Effector memory CD4-positive, alpha-beta T cell (primary cell): ENCODE measurements at regions not wholly inside any gene's neighbourhood (a gene's known extent, or its start where the extent isn't known, plus 50 kb on each side); places are given as distances from the start of the nearest gene placed in this dataset.
A peak's percentile ranks its signal among the peaks of the same experiment; 100 is the strongest.

Experiments used
- DNase-seq, 3 donors: peaks; one replicate each; pipeline ENCODE4 v3.0.0-alpha.2; 2020
- H3K27ac ChIP-seq: 2 replicates; pipeline ENCODE4 v1.7.0; 2013; ENCODE audit warnings: mild to moderate bottlenecking, low read length, moderate library complexity; ENCODE audit not compliant: insufficient read depth, poor library complexity, severe bottlenecking
- H3K27me3 ChIP-seq: replicated peaks from 2 replicates; pipeline ENCODE4 v1.7.0; 2013; ENCODE audit warnings: mild to moderate bottlenecking, low read length; ENCODE audit not compliant: insufficient read depth, control insufficient read depth, poor library complexity, severe bottlenecking
- H3K36me3 ChIP-seq: 2 replicates; pipeline ENCODE4 v1.7.0; 2013; ENCODE audit warnings: mild to moderate bottlenecking, low read length, moderate library complexity; ENCODE audit not compliant: control insufficient read depth, insufficient read depth
- H3K4me1 ChIP-seq: 2 replicates; pipeline ENCODE4 v1.7.0; 2013; ENCODE audit warnings: low read length, mild to moderate bottlenecking; ENCODE audit not compliant: control insufficient read depth, insufficient read depth, poor library complexity, severe bottlenecking
- H3K4me3 ChIP-seq: 2 replicates; pipeline ENCODE4 v1.7.0; 2013; ENCODE audit warnings: low read length, low read depth, mild to moderate bottlenecking; ENCODE audit not compliant: insufficient read depth, poor library complexity, severe bottlenecking
- H3K9me3 ChIP-seq: 2 replicates; pipeline ENCODE4 v1.7.0; 2013; ENCODE audit warnings: mild to moderate bottlenecking, low read length, moderate library complexity; ENCODE audit not compliant: control insufficient read depth

DNA sequence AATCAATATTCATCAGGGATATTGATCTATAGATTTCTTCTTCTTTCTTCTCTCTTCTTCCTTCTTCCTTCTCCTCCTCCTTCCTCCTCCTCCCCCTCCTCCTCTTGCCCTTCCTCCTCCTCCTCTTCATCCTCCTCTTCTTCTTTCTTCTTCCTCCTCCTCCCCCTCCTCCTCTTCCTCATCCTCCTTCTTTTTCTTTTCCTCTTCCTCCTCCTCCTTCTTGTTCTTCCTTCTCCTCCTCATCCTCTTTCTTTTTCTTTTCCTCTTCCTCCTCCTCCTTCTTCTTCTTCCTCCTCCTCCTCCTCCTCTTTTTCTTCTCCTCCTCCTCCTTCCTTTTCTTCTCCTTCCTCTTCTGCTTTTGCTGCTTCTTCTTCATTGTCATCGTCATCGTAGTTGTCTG lies 52.4 kb upstream of the SERINC1 start:
- no peak for DNase-seq

DNA sequence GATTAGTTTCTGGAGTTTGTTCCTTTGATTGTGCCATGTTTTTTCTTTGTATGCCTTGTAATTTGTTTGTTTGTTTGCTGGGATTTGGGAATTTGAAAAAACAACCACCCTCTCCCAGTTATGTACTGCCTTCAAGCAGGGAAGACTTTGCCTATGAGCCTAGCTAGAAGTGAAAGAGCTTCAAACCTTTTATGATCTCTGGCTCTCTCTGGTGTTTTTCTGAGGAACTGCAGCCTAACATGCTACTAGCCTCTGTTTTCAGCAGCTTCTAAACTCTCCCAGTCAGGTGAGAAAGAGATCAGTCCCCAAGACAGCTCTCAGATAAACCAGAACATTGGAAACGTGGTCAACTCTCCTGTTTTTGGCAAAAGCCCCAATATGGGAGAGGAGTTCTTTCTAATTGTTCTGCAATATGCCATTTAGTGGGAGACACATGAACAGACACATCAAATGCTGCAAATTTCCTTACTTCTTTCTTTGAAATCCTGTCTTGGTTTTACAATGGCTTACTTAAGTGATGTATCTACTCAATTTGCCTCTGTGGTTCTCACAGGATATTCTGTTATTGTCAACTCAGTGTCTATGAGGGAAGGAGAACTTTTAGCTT lies 58.9 kb upstream of the SERINC1 start:
- DNase-seq: peak in 1 of 3 donors; percentile 34
- H3K27ac ChIP-seq: no peak overlapping the region
- H3K4me3 ChIP-seq: no peak overlapping the region
- no peaks in the 10 kb centered on the region for H3K27me3 ChIP-seq
- no peaks in the 10 kb centered on the region for H3K36me3 ChIP-seq
- no peaks in the 10 kb centered on the region for H3K4me1 ChIP-seq
- no peaks in the 10 kb centered on the region for H3K9me3 ChIP-seq

More for the DNA sequence above, 52.4 kb upstream of the SERINC1 start:
- Histone ChIP-seq H3K27ac (no peak overlapping the region), H3K27me3 (no peaks in the 10 kb centered on the region), H3K9me3 (no peaks in the 10 kb centered on the region), H3K4me1 (no peaks in the 10 kb centered on the region), H3K4me3 (no peak overlapping the region), H3K36me3 (no peaks in the 10 kb centered on the region)

DNA sequence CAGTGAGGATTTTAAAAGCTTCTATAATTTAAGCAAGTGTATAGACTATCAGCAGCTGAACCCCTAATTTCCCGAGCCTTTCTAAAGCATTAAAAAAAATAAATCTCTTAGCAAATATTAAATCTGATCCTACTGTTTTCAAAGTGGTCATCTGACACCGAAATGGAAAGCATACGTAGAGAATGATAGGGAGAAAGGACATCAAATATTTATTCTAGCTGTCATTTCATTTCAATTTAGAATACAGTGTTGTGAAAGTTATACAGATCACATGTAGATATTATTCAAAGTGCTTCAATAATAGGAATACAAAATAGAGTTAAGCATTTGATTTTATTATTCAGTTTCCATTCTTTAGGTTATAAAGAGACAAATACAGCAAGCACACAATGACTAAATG lies 61.9 kb upstream of the PKIB start:
- Histone ChIP-seq H3K4me3 (no peak overlapping the region), H3K9me3 (no peaks in the 10 kb centered on the region), H3K36me3 (no peaks in the 10 kb centered on the region), H3K4me1 (no peaks in the 10 kb centered on the region), H3K27me3 (no peaks in the 10 kb centered on the region), H3K27ac (no peak overlapping the region)
- DNase-seq: no peak

DNA sequence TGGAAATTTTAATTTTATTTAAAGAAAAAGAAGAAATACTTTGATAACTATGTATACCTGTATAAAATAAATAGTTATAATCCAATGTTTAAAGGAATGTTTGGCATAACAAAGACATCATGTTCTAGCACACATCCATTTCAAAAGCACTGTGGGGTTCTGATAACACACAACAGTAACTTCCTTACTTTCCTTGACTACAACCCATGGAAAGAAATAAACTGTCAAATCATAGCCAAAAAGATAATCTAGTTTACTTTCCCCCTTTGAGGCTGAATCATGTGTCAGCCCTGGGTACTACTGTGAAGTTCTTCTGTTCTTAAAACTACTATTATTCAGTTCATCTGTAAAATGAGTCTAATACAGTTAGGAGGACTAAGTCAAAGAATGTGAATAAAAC lies 61.4 kb upstream of the PKIB start:
- Histone ChIP-seq H3K27ac (no peak overlapping the region), H3K4me1 (no peaks in the 10 kb centered on the region), H3K36me3 (no peaks in the 10 kb centered on the region), H3K27me3 (no peaks in the 10 kb centered on the region), H3K4me3 (no peak overlapping the region), H3K9me3 (no peaks in the 10 kb centered on the region)
- no peak for DNase-seq

DNA sequence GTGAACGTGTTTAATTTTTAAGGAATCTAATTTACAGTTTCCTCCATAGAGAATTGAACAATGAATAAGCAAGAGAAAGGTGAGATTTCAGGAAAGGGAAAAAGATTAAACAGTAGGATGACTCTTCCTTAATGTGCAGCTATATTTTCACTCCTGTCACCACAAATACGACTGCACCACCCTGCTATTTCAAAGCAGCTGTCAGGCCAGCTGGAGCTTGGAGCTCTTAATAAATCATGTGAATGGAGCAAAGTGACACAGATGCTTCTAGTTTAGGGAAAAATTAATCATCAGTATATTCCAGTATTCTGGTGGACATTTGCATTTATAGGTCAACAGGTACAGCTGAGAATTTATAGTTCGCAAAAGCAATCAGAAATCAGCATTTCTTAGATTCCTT lies 56.5 kb upstream of the PKIB start:
- Histone ChIP-seq H3K4me1 (no peaks in the 10 kb centered on the region), H3K36me3 (no peaks in the 10 kb centered on the region), H3K27me3 (no peaks in the 10 kb centered on the region), H3K9me3 (no peaks in the 10 kb centered on the region), H3K27ac (no peak overlapping the region), H3K4me3 (no peak overlapping the region)
- no peak for DNase-seq

DNA sequence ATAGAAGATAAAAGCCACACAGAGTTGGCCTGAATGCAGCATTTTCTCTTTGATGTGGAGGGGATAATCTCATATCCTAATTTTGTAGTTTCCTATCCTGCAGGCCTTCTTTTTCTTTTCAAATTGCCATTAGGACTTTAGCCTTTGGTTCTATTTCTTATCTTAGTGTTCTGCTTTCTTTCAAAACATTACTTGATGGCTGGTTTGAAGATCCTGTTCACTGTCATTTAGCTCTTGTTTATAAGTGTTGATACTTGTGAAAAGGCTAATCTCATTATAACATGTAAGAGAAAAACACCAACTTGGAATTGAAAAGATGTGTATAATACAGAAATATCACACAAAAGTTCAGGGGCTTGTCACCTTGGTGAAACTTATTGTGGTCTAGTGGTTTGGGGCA lies 54.6 kb upstream of the PKIB start:
- Histone ChIP-seq H3K36me3 (no peaks in the 10 kb centered on the region), H3K27ac (no peak overlapping the region), H3K4me3 (no peak overlapping the region), H3K4me1 (no peaks in the 10 kb centered on the region), H3K9me3 (no peaks in the 10 kb centered on the region), H3K27me3 (no peaks in the 10 kb centered on the region)
- DNase-seq: no peak

DNA sequence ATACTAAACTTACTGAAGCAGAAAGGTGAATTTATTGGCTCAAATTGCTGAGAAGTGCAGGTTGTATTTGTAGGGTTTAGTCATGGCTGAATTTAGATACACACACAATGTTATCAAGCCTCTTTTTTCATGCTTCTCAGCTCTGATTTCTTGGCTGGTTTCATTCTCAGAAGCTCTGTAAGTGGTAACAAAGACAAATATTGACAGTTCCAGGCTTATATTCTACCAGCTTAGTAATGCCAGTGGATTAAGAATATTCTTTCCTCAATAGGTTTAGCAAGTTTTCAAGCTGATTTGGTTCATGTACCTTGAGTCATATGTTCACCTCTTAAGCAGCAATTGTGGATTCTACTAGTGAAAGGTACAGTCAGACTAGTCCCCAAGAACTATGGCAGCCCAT lies 52.1 kb upstream of the PKIB start:
- no peak overlapping the region for H3K27ac ChIP-seq
- H3K4me1 ChIP-seq: no peaks in the 10 kb centered on the region
- H3K9me3 ChIP-seq: no peaks in the 10 kb centered on the region
- no peak overlapping the region for H3K4me3 ChIP-seq
- H3K36me3 ChIP-seq: no peaks in the 10 kb centered on the region
- no peaks in the 10 kb centered on the region for H3K27me3 ChIP-seq
- DNase-seq: no peak
